Lower leg skin (tissue), 3 donors: ENCODE measurements at regions not wholly inside any gene's neighbourhood (a gene's known extent, or its start where the extent isn't known, plus 50 kb on each side); places are given as distances from the start of the nearest gene placed in this dataset.

Experiments
- CTCF ChIP-seq, 3 donors: fragments of 450-650 bp; IDR thresholded peaks; one replicate each; pipeline ENCODE4 v1.5.1; 2016; ENCODE audit warnings: antibody characterized with exemption in 3 of 3, mild to moderate bottlenecking in 3 of 3, moderate library complexity in 2 of 3
- POLR2A ChIP-seq, 2 donors: fragments of 450-650 bp; IDR thresholded peaks; one replicate each; pipeline ENCODE4 v1.6.1; 2016 to 2017; ENCODE audit warnings: antibody characterized with exemption in 2 of 2, mild to moderate bottlenecking in 1 of 2, moderate library complexity in 1 of 2

- TF ChIP-seq CTCF (IDR thresholded peaks at IDR 0.05) (no peak), POLR2A (IDR thresholded peaks at IDR 0.05) (no peak)
Measured at GRCh38 chr10:3668276-3668965, 116.6 kb downstream of the KLF6 start.
